RWPE1 (cell line): ENCODE measurements at regions not wholly inside any gene's neighbourhood (a gene's known extent, or its start where the extent isn't known, plus 50 kb on each side); places are given as distances from the start of the nearest gene placed in this dataset.
"Not testable (repeated sequence)": the region's sequence is repeated elsewhere in the genome, so short reads cannot be mapped to it uniquely, and the experiment has no call there.

Source experiments
- CTCF ChIA-PET: fragments of 350-600 bp; sonication (Branson Sonifier 250); formaldehyde crosslinking; extraction: SDS; loops from one replicate; lab custom pipeline; 2021; lab: Yijun Ruan, JAX
- POLR2A ChIA-PET: fragments of 400-600 bp; formaldehyde crosslinking; extraction: SDS; loops from one replicate; lab custom pipeline; 2020; ENCODE audit warnings: antibody characterized with exemption; ENCODE audit not compliant: low non-redundant PET; lab: Yijun Ruan, JAX
- DNase-seq: peaks from one replicate; pipeline ENCODE4 v3.0.0; 2012; ENCODE audit warnings: low spot score
- H3K27ac ChIP-seq: fragments of 450-650 bp; 2 replicates; pipeline ENCODE4 v1.5.1; 2017
- CTCF ChIP-seq: fragments of 450-650 bp; conservative IDR thresholded peaks from 2 replicates; pipeline ENCODE4 v1.5.1; 2017; ENCODE audit warnings: low read depth, mild to moderate bottlenecking

- TF ChIP-seq CTCF, result no peak
- DNase-seq, result no peak
- no peak overlapping the region for H3K27ac ChIP-seq
- CTCF ChIA-PET, result interaction anchor here (0.6 kb wide), 1 partner anchor 36 kb away, joined by 3 read pairs; no protein-coding TSS in a partner anchor
- POLR2A ChIA-PET, result no interaction called here
Measured at GRCh38 chr3:176119826-176120225, 1077.5 kb downstream of the TBL1XR1 start.

- POLR2A ChIA-PET, result no interaction called here
- no peak overlapping the region for H3K27ac ChIP-seq
- CTCF ChIA-PET, result no interaction called here
- DNase-seq, result no peak
- no peak for TF ChIP-seq CTCF
Measured at GRCh38 chr3:176106380-176106779, 1090.9 kb downstream of the TBL1XR1 start.

- ChIA-PET CTCF (interaction anchor here (0.6 kb wide), 1 partner anchor 308 kb away, joined by 3 read pairs; no protein-coding TSS in a partner anchor), POLR2A (no interaction called here)
- no peak for DNase-seq
- H3K27ac ChIP-seq, result no peak overlapping the region
- no peak for TF ChIP-seq CTCF
Measured at GRCh38 chr3:176097027-176097426, 1100.3 kb downstream of the TBL1XR1 start.

- DNase-seq, CTCF ChIA-PET, POLR2A ChIA-PET, H3K27ac ChIP-seq: not testable (repeated sequence)
Measured at GRCh38 chr3:176093892-176094291, 1103.4 kb downstream of the TBL1XR1 start.

- CTCF ChIA-PET, result no interaction called here
- no peak overlapping the region for H3K27ac ChIP-seq
- DNase-seq, result no peak
- POLR2A ChIA-PET, result no interaction called here
- no peak for TF ChIP-seq CTCF
Measured at GRCh38 chr3:176090727-176091126, 1106.6 kb downstream of the TBL1XR1 start.

GRCh38 chr3:176088962-176089383 is 1108.3 kb downstream of the TBL1XR1 start:
- TF ChIP-seq CTCF, result no peak
- DNase-seq, result no peak
- H3K27ac ChIP-seq, result no peak overlapping the region
- CTCF ChIA-PET, result no interaction called here
- POLR2A ChIA-PET, result no interaction called here

DNA sequence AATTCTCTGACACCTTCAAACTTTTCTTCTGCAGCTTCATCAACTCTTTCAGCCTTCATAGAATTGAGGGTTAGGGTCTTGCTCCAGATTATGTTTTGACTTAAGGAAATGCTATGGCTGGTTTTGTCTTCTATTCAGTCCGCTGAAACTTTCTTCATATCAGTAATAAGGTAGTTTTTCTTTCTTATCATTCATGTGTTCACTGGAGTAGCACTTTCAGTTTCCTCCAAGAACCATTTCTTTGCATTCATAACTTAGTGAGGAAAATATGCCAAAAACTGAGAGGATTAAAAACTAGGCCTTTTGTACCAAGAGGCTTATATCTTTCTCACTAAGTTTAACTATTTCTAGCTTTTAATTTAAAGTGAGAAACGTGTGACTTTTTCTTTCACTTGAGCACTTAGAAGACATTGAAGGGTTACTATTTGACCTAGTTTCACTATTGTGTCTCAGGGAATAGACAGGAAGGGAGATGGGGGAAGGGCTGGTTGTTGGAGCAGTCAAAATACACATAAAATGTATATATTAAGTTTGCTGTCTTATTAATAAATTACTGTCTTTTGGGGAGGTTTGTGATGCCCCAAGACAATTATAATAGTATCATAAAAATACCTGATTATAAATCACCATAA is 1110.1 kb downstream of the TBL1XR1 start:
- no peak overlapping the region for H3K27ac ChIP-seq
- ChIA-PET CTCF (no interaction called here), POLR2A (interaction anchor here (0.6 kb wide), 1 partner anchor 22 kb away, joined by 3 read pairs; no protein-coding TSS in a partner anchor)
- no peak for DNase-seq
- no peak for TF ChIP-seq CTCF
